K562 (cell line): ENCODE measurements at regions not wholly inside any gene's neighbourhood (a gene's known extent, or its start where the extent isn't known, plus 50 kb on each side); places are given as distances from the start of the nearest gene placed in this dataset.

Source experiments
- CC2D1A ChIP-seq: fragments of 450-650 bp; IDR thresholded peaks from 2 replicates; pipeline ENCODE4 v1.6.1; 2017; ENCODE audit warnings: mild to moderate bottlenecking
- MGA ChIP-seq: fragments of 450-650 bp; IDR thresholded peaks from 2 replicates; pipeline ENCODE4 v1.6.1; 2016; ENCODE audit warnings: mild to moderate bottlenecking, moderate library complexity

GRCh38 chr15:31550211-31550977 lies 223.8 kb downstream of the KLF13 start (continued):
- TF ChIP-seq MGA (no peak), CC2D1A (no peak)
